8988T (cell line): ENCODE measurements at regions not wholly inside any gene's neighbourhood (a gene's known extent, or its start where the extent isn't known, plus 50 kb on each side); places are given as distances from the start of the nearest gene placed in this dataset.
"Not testable (repeated sequence)": the region's sequence is repeated elsewhere in the genome, so short reads cannot be mapped to it uniquely, and the experiment has no call there.

Experiments used
- DNase-seq: peaks from one replicate; pipeline ENCODE4 v3.0.0; 2011

DNA sequence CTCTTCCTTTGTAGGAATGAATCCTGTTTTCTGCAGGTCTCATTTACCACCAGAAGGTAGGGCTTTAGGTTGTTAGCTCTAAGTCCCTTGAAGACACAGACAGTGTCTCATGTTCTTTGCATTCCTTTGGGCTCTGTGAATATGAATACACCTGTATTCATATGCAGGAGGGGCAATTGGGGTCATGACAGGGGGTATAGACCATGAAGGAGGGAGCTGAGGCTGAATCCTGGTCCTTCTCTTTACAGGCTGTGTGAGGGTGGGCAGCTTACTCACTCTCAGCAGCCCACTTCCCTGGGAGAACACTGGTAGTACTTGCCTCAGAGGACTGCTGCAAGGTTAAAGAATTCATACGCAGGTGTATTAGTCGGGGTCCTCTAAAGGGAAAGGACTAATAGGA is 267.2 kb upstream of the MGMT start:
- DNase-seq = no peak

DNA sequence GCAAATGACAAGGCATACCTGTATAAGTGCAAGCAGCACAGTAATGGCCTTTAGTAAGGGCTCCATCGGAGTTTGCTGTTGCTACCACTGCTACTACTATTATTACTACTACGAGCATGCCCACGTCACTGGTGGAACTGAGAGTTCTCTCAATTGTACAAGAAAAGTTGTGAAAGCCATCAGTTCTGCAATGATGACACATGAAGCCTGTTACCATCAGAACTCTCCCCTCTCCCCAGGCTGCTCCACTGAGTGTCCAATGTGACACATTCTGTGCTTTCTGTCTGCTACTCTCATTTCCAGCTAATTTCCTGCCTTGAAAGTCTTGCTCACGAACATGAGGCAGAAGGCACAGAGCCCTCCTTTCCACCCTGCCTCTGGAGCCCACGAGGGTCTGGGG is 263.2 kb upstream of the MGMT start:
- no peak for DNase-seq

DNA sequence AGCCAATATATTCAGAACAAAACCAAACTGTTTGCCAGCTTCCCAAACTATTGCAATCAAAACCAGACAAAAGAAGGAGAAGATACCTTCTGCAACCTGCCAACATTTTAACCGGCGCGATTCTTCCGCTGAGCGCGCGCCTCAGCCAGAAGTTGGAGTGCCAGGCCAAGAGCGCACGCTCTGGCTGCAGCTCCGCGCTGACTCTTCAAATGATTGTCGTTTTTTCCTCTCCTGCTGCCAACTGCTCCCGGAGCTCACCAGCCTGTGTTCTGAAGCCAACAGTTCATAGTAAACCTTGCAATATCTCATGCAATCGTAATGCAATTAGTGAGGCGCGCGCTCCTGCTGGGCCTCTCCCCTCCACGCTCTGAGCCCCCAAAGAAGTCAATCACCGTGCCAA is 259.7 kb upstream of the MGMT start:
- no peak for DNase-seq

DNA sequence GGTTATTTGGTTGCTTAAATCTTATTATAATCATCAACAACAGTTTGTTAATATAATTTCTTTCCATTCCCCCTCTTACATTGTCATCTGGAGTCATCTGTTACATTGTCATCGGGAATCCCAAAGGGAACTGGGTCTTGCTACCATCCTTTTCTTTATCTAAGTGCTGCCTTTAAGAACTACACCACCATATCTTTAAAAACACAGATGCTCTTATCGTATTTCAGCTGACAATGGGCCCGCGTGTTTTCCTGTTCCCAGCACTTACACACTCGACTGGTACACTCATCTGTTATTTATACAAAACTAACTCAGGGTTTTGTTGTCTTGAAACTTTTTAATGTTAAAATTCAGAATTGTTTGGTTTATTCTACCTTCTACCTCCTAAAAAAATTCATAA is 256.2 kb upstream of the MGMT start:
- no peak for DNase-seq

DNA sequence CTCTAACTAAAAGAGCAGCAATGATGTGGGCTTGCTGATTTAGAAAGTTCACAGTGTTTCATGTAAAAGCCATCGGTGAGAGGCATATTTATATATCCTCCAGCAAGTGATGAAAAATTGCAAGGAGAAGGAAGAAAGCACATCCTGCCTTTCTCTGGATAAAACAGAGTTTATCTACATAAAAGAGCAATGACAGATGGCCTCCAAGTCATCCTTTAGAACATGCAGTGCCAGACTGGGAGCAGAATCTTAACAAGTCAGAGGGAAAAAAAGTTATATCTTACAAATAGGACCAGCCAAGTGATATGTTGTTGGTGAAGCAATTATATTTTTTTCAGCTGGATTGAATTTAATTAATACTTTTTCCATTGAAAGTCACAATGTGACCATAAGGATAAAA is 253.8 kb upstream of the MGMT start:
- DNase-seq = no peak

DNA sequence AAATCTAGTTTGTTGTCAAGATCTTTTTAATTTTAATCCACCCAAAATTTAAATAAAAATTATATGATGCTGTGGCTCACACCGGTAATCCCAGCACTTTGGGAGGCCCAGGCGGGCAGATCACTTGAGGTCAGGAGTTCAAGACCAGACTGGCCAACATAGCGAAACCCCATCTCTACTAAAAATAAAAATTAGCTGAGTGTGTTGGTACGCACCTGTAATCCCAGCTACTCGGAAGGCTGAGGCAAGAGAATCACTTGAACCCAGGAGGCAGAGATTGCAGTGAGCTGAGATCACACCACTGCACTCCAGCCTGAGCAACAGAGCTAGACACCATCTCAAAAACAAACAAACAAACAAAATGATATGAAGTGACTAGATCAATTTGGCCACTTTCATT is 253.0 kb upstream of the MGMT start:
- DNase-seq = not testable (repeated sequence)

DNA sequence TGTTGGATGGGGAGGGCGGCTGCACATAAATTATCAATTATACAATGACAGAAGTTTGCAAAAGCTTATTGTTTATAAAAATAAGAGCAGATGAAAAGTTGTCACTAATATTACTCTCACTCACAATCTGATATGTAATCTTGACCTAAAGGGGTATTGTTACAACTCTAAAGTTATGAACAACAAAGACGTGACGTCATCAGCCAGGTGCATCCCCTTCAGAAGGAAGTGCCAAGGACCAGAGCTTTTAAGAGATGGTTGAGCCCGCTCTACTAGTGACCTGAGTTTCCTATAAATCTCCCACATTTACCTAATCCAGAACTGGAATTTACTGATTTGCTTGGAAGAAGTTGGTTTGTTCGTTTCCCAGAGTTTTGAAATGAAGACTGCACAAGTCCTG is 247.7 kb upstream of the MGMT start:
- no peak for DNase-seq

DNA sequence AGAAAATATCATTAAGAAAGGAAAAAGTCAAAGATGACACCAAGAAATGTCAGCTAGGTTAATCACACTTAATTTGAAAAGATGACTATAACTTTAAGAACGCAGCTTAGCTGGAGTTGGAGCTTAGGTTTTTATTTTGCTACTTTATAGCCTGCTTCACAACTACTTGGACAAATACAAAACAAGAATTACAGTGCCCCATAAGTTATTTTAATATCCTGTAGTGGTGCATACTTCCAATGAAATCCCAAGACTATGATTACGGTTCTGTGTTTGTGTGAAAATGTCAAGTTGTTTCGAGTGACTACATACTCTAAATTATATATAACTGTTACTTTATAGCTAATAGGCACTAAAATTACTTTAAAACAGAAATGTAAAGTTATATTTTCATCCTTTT is 244.6 kb upstream of the MGMT start:
- DNase-seq = no peak

DNA sequence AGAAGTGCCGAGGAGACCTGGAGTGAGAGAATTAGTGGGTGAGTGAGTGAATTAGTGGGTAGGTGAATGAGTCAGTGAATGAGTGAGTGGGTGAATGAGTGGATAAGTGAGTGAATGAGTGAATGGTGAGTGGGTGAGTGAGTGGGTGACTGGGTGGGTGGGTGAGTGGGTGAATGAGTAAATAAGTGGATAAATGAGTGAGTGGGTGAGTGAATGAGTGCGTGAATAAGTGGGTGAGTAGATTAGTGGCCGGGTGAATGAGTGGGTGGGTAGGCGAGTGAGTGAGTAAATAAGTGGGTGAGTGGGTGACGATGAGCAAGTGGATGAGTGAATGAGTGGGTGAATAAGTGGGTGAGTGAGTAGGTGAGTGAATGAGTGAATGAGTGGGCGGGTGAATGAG is 243.7 kb upstream of the MGMT start:
- no peak for DNase-seq

DNA sequence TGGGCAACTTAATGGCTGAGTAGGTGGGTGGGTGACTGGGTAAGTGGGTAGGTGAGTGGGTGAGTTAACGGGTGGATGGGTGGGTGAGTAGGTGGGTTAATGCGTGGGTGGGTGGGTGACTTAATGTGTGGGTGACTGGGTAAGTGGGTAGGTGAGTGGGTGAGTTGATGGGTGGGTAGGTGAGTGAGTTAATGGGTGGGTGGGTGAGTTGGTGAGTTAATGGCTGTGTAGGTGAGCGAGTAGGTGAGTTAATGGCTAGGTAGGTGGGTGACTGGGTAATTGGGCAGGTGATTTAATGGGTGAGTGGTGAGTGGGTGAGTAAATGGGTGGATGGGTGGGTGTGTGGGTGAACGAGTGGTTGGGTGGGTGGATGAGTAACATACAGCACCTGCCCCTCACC is 243.0 kb upstream of the MGMT start:
- no peak for DNase-seq

DNA sequence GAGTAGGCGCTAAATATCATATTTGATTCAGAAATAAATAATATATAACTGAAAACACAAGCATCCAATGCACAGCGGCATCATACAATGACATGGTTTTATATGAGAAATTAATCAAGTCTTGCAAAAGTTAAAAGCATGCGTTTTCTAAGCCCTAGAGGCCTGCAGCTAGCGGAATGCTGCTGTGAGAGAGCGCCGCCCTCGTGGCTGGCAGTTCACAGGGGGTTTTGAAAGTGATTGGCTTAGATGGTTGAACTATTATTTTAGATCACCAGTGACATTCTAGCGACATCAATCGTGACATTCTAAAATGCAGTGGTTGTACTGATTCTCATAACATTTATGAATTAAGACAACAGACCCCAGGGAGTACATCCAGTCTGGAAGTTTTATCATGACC is 235.2 kb upstream of the MGMT start:
- no peak for DNase-seq

DNA sequence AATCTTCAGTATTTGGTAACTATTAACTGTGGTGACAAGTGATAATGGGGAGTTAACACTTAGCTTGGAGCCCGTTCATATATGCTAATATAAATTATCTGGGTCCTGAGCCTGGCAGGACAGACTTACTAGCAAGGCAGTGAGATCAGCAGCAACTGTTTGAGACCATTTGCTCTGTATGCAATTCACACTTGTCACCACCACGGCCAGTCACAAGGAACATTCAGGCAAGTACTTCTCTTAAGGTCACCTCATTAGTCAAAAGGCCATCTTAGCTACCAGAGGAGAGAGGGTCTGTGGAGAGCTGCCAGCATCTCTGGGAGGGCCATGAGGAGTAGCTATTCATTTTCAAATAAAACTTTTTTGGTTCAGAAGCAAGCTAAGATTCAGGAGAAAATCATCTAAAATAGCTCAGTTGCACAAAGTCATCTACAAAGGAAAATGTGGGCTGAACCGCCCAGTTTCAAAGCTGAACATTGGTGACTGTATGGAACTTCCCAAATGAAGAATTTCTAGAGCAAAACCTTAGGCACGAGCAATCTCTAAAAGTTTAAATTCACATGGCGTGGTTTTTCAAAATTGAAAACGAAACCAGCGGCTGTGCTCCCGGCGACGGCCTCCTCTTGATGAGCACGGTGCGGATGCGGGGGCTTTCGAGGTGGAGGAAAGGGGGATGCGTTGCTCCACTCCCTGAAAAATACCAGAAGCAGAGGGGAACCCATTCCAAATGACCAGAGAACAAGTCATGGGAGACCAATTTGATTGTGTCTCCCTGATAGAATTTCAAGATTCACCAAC is 233.5 kb upstream of the MGMT start:
- no peak for DNase-seq

DNA sequence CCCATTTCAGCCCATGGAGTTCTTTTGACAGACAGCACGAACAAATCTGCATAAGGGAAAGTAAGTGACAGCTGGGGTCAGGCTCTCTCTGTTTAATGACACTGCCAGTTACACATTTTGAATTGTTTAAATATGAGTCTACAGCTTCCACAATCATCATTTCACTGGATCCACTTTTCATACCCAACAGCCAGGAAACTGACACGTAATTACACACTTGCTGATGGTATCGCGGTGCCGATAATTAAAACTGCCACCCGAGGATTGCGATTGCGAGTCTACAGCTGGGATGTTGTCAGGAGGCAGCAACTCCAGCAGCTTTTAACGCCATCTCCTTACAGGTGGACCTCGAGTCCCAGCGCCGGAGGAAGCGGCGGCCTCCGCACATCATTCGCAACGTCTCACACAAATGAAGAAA is 230.8 kb upstream of the MGMT start:
- no peak for DNase-seq

DNA sequence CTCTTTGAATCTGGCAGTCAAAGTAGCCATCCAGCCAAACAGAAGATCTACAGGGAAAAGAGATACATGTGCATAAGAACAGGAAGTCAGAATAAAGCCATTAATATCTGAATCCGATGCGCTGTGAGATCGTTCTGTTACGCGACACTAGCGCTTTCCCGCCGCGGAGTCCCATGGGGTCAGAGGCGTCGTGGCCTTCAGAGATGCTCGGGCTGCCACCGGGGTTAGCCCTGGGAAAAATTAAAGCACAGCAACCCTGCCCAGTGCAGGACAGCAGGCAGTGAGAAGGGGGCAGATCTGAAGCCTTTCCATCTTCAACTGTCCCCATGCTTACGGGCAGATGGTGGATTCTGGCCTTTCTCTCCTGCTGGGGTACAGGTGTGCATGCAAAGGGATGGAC is 225.6 kb upstream of the MGMT start:
- DNase-seq = no peak

DNA sequence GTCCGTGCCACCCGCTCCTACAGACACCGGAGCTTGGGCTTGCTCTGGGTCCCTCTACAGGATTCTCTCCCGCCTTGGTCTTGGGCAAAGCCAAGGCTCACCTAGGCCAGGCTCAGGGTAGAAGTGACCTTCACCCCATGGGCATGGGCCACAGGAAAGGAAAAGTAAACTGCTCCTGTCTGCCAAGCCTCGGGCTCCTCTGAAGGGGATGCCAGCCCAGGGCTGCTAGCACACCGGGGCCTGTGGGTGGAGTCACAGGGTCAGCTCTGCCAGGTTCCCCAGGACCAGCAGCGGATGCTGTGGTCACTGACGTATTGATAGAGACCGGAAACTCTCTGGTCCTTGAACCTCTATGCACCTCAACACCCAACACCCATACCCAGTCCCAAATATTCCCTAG is 222.7 kb upstream of the MGMT start:
- DNase-seq = no peak

DNA sequence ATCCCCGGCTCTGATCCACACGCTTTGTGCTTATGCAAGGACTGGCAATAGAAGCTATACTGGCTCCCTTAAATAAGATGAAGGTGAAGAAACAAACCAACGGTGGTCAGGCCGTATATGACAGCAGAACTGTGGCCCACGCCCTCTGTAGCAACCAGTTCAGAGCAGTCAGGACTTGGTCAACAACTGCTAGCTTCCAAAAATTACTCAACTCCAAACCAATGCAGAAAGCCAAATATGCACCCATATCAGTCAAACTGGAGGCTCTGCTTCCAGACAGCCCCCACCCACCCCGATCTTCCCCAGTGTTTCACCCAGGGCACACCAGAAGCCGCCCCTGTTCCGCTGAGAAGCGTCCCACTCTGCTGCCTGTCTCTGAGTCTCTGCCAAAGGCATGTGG is 222.3 kb upstream of the MGMT start:
- no peak for DNase-seq

DNA sequence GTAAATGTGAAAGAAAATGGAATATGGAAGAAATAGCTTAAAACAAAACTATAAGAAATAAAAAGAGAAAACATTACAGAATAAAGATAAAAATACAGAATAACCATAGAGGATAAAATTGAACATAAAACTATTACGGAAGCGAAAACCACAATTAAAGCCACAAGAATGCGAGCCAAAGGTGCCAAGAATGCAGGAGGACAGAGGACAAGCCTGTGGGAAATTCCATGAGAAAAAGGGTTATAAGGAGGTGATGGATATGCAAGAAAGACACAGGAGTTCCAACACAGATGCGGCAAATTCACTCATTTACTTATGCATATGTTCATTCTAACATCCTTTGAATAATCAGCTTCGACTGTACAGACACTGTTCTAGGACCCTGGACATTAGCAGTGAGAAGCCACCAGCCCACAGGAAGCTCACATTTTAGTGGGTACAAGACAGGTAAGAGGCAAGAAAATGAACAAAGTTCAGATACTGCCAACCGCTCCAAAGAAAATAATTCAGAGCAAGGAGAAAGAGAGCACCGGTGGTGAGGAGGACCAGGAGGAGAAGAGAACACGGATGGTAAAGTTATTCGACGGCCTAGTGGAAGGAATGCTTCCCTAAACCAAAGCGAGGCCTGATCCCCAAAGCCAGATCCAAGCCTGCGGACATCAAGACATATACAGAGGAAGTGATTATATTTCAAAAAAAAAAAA is 213.7 kb upstream of the MGMT start:
- no peak for DNase-seq

DNA sequence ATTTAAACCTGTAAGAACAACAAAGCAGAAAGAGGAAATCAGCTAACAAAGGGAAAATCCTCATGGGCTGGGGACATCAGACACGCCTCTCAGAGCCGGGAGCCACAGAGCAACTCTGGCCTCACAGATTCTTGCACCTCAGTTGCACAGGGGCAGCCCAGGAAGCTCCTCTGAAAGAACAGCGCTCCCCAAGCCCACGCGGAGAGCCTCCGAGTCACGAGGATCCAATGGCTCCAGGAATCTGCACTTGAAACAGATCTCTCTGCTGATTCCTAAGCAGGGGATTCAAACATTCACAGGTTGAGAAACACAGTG is 213.2 kb upstream of the MGMT start:
- DNase-seq = no peak

DNA sequence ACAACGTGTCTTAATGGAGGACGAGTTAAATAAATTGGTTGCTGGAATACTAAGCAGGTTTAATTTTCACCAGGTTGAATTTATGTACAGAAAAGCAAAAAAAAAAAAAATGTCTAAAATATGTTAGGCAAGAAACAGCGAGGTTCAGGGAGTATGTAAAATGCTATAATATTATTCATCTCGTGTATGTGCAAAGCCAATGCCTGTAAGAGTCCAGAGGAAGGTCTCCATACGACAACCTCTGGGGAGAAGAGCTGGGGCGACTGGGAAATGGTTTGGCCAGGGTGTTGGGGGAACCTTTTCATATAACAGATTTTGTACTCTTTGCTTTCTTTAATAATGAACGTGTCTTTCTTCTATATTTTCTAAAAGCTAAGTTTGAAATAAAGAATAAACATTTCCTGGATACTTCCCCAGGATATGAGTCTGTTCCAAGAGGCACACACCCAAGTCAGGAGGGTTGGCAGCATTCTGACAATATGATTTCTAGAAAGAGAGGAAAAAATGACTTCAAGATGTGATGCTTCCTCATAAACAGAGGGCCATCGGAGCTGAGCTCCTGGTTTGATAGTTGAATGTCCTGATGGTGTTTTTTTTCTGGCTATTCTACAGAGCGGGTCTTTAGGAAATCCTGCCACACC is 208.6 kb upstream of the MGMT start:
- no peak for DNase-seq

DNA sequence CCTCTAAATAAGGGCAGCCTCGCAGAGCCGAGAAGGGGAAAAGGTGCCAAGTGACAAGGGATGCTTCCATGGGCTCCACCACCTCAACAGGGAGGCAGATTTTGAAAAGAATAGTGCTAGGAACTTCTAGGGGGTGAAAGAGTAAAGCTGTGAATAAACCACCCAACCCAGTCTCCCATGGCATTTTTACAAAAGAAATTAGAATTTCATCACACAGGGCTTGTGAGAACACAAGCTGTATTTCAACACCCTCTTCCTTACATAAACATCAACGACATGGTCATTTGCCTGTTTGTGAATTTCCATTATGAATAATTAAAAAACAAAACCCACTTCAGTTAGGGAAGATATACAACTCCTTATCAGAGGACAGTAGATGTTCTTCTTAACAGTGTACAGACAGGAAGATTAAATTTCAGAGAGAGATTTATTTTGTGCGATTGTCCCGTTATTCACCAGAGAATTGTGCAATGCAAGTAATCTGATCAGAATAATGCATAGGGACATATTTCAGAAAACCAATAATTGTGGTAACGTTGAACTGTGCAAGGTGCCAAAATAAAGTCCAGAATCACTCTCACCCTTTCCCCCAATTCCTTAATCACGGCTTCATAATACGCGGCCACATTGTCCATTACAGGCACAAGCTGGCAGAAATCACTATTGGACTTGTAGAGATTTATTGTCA is 207.8 kb upstream of the MGMT start:
- DNase-seq = no peak

DNA sequence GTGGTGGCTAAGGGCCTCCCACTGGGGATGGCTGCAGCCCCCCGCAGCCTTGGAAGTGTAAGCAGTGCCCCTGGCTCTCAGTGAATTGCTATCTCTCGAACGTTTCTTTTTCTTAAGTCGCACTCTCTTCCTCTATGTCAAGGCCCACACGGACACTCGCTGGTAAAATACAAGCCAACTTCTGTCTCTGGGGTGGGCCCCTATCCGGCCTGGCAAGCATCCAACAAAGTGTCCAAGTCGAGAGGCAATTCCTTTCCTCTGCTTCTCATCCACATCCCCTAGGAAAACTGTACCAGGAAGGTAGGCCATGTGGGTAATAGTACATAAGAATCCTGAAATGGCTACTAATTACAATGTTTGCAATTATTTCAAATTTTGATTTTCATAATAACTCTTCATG is 194.9 kb upstream of the MGMT start:
- no peak for DNase-seq

DNA sequence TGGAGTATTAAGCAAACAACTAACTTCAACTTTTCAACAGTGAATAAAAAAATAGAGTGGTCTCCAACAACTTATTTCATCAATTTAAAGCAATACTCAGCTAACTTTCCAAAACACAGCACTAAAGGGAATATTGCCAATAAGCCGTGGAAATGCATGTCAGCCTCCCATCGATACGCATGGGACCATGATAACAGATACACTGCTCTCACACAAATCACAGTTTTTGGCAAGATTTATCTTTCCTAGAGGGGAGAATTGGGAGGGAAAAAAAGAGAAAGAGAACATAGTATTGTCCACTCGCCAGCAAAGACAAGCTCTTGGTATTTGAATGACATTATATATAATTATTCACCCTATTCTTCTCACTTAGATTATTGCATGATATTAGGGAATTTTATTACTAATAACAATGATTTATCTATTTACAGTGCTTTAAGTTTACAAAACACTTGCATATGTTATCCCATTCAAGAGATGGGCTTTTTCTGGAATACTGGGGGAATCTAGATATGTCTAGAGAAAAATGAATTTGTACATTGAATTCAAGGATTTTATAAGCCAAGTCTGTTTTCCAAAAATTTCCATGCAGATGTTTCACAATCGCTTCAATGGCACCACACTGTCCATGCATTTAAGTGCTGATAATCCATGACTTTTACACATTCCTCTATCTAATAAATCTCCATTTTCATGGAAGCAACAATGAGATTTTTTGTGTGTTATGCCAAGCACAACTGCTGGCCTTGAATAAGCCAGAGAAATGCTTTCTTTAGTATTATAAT is 194.0 kb upstream of the MGMT start:
- no peak for DNase-seq

DNA sequence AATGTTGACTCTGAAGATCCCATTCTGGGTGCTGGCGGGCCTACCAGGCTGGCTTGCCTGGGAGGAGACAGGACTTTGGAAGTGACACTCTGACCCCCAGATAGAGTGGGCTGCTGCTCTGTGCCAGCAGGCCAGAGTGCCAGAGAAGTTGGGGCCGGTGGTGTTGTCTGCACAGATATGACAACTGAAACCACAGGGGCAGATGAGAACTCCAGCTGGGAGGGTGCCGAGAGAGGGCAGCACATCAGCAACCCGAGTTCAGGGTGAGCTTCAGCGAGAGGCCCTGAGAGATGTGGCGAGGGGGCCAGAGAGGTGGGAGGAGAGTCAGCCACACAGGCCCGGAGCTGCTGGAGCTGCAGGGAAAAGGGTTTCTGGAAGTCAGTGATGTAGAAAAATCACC is 193.2 kb upstream of the MGMT start:
- no peak for DNase-seq
